ENCODE measurements at regions not wholly inside any gene's neighbourhood (a gene's known extent, or its start where the extent isn't known, plus 50 kb on each side); places are given as distances from the start of the nearest gene placed in this dataset.

DNA sequence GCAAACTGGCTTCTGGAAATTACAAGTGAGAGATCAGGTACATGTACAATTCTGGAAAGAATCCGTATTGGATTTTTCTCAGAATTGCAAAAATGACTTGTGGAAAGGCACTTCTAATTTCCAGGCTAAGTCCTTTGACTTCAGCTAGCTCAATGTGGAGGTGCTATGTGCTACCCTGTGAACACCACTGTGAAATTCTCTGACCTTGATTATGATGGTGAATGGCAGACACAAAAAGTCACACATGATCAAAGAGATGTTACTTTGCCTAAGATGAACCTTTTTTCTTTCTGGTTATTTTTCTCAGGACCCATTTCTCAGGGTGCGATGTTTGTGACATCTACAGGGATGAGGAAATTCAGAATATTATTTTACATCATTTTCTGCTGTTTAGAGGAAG lies 856.6 kb upstream of the VRK2 start:
- Histone ChIP-seq H3K4me2 (ENCODE audit: insufficient read depth in 1 of 2, low read depth in 2 of 2, low read length in 2 of 2) (no peak overlapping the region), H2BK5ac (ENCODE audit: low read depth, low read length) (no peak overlapping the region), H4K91ac (replicated peaks; ENCODE audit: insufficient read length, low read length) (no peak overlapping the region), H3K27me3 (replicated peaks in 1 of 4; ENCODE audit: control insufficient read depth in 3 of 4, extremely low read depth in 1 of 4, insufficient read depth in 3 of 4, low read length in 3 of 4) (no peaks in the 10 kb centered on the region), H2BK15ac (ENCODE audit: low read length) (no peak overlapping the region), H3K27ac (ENCODE audit: low read depth, low read length) (no peak overlapping the region), H3K36me3 (ENCODE audit: control insufficient read depth in 2 of 4, insufficient read depth in 4 of 4, low read length in 3 of 4) (no peaks in the 10 kb centered on the region), H3K14ac (ENCODE audit: insufficient read length) (no peak overlapping the region), H3K23ac (ENCODE audit: insufficient read length) (no peak overlapping the region), H2BK12ac (ENCODE audit: low read depth, low read length) (no peak overlapping the region), H4K5ac (ENCODE audit: insufficient read length, low read depth, low read length) (no peak overlapping the region), H2AK5ac (ENCODE audit: low read depth, low read length) (no peak overlapping the region), H2AFZ (ENCODE audit: low read length) (no peak overlapping the region), H2BK20ac (ENCODE audit: low read length) (no peak overlapping the region), H4K8ac (ENCODE audit: extremely low read depth, insufficient read depth, low read length) (no peak overlapping the region), H2BK120ac (replicated peaks; ENCODE audit: low read depth, low read length) (no peak overlapping the region), H3K4me1 (replicated peaks in 1 of 4; ENCODE audit: control insufficient read depth in 3 of 4, insufficient read depth in 4 of 4, low read length in 3 of 4) (peaks cover 0 to 6% (median 0%) of the 10 kb centered on the region in 4 experiments; a peak in 1 of 7 replicates), H3K4ac (replicated peaks; ENCODE audit: insufficient read length, low read depth, low read length) (no peak overlapping the region), H3K79me1 (ENCODE audit: low read depth, low read length) (no peaks in the 10 kb centered on the region), H3K4me3 (ENCODE audit: extremely low read depth in 1 of 4, insufficient read depth in 2 of 4, low read depth in 3 of 4, low read length in 4 of 4) (no peak overlapping the region), H4K20me1 (replicated peaks in 1 of 2; ENCODE audit: control insufficient read depth in 1 of 2, insufficient read depth in 2 of 2, low read length in 2 of 2) (no peaks in the 10 kb centered on the region), H3K18ac (ENCODE audit: extremely low read depth, low read length) (no peak overlapping the region), H3K79me2 (ENCODE audit: control insufficient read depth in 1 of 2, insufficient read depth in 2 of 2, low read length in 2 of 2) (no peaks in the 10 kb centered on the region), H3K23me2 (ENCODE audit: low read depth, low read length) (no peaks in the 10 kb centered on the region), H3K56ac (replicated peaks; ENCODE audit: insufficient read length, low read depth, low read length) (no peak overlapping the region), H3K9ac (replicated peaks in 1 of 4; ENCODE audit: extremely low read depth in 1 of 4, low read depth in 3 of 4, low read length in 3 of 4) (no peak overlapping the region), H3K9me3 (ENCODE audit: insufficient read depth in 2 of 2, low read depth in 1 of 2, low read length in 1 of 2) (no peaks in the 10 kb centered on the region)
- DNase-seq (ENCODE audit: low read depth in 1 of 2, low spot score in 2 of 2) (no peak), FAIRE-seq (no peak)
- POLR2A ChIA-PET (ENCODE audit: partially characterized antibody), result no interaction called here
- CTCF ChIA-PET (ENCODE audit: partially characterized antibody), result no interaction called here
- WGBS, 2 experiments (ENCODE audit: extremely low coverage in 1 of 2, insufficient coverage in 1 of 2, insufficient read length in 1 of 2, insufficient replicate concordance in 2 of 2, low coverage in 1 of 2, low lambda C conversion rate in 2 of 2, missing lambda C conversion rate in 1 of 2), result 93% methylated on average over 2 of the region's 2 CpGs; no CpG with 5 or more reads in 1 of the 2 experiments
- TF ChIP-seq SP1 (IDR thresholded peaks at IDR 0.05; ENCODE audit: low read depth, low read length) (no peak), GTF2F1 (IDR thresholded peaks at IDR 0.05; ENCODE audit: borderline replicate concordance, low read depth, low read length) (no peak), PHF8 (conservative IDR thresholded peaks at IDR 0.05; ENCODE audit: low read depth, low read length) (no peak), EGR1 (IDR thresholded peaks at IDR 0.05; ENCODE audit: borderline replicate concordance, low read depth, low read length) (no peak), BRCA1 (IDR thresholded peaks at IDR 0.05; ENCODE audit: low read depth, low read length) (no peak), JUN (IDR thresholded peaks at IDR 0.05; ENCODE audit: low read depth, low read length) (no peak), SAP30 (IDR thresholded peaks at IDR 0.05; ENCODE audit: insufficient read depth, insufficient replicate concordance, low read length) (no peak), EZH2 (IDR thresholded peaks at IDR 0.05; ENCODE audit: low read depth, low read length, severe bottlenecking) (no peak), MAFK (IDR thresholded peaks at IDR 0.05; ENCODE audit: low read depth, low read length) (no peak), POU5F1 (IDR thresholded peaks at IDR 0.05; ENCODE audit: low read depth, low read length) (no peak)
- TF ChIP-seq, protein P1, sequence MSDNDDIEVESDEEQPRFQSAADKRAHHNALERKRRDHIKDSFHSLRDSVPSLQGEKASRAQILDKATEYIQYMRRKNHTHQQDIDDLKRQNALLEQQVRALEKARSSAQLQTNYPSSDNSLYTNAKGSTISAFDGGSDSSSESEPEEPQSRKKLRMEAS (IDR thresholded peaks at IDR 0.05), result no peak

All from H1 (cell line).